ENCODE measurements at regions not wholly inside any gene's neighbourhood (a gene's known extent, or its start where the extent isn't known, plus 50 kb on each side); places are given as distances from the start of the nearest gene placed in this dataset.

DNA sequence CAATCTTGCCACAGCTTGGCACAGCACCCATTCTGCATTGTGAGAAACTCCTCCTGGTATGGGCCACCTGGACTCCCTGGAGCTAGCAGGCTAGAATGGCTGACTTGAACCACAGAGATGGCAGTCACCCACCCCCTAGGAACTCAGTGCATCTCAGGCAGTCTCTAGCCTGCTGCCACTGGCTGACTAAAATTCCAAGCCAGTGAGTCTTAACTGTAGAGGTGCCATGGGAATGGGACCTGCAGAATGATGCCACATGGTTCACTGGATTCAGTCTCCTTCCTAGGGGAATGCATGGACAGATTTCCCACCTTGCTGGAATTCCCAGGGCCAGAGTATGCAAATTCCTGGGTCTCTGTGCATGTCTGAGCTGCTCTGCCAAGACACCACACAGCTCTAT is 382.9 kb downstream of the MAN2A1 start:
- TF ChIP-seq, protein P1, sequence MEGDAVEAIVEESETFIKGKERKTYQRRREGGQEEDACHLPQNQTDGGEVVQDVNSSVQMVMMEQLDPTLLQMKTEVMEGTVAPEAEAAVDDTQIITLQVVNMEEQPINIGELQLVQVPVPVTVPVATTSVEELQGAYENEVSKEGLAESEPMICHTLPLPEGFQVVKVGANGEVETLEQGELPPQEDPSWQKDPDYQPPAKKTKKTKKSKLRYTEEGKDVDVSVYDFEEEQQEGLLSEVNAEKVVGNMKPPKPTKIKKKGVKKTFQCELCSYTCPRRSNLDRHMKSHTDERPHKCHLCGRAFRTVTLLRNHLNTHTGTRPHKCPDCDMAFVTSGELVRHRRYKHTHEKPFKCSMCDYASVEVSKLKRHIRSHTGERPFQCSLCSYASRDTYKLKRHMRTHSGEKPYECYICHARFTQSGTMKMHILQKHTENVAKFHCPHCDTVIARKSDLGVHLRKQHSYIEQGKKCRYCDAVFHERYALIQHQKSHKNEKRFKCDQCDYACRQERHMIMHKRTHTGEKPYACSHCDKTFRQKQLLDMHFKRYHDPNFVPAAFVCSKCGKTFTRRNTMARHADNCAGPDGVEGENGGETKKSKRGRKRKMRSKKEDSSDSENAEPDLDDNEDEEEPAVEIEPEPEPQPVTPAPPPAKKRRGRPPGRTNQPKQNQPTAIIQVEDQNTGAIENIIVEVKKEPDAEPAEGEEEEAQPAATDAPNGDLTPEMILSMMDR (IDR thresholded peaks at IDR 0.05): no peak
- no peak for TF ChIP-seq POLR2AphosphoS5 (IDR thresholded peaks at IDR 0.05)
- TF ChIP-seq POLR2A (IDR thresholded peaks at IDR 0.05): no peak
- TF ChIP-seq EP300 (IDR thresholded peaks at IDR 0.05): no peak
